ENCODE measurements at regions not wholly inside any gene's neighbourhood (a gene's known extent, or its start where the extent isn't known, plus 50 kb on each side); places are given as distances from the start of the nearest gene placed in this dataset.
A peak's percentile ranks its signal among the peaks of the same experiment; 100 is the strongest.

- DNase-seq, result peak; percentile 75
Measured at GRCh38 chr14:101004954-101005353, 101.4 kb upstream of the RTL1 start.

- no peak for DNase-seq
Measured at GRCh38 chr14:101005447-101005846, 101.9 kb upstream of the RTL1 start.

GRCh38 chr14:101006008-101006407 is 102.5 kb upstream of the RTL1 start:
- no peak for DNase-seq

- DNase-seq, result no peak
Measured at GRCh38 chr14:101007004-101007614, 103.6 kb upstream of the RTL1 start.

- no peak for DNase-seq
Measured at GRCh38 chr14:101007765-101008164, 104.2 kb upstream of the RTL1 start.

- DNase-seq, result no peak
Measured at GRCh38 chr14:101008196-101008595, 104.7 kb upstream of the RTL1 start.

- DNase-seq, result peak; percentile 34
Measured at GRCh38 chr14:101008631-101009336, 105.3 kb upstream of the RTL1 start.

- no peak for DNase-seq
Measured at GRCh38 chr14:101009531-101009930, 106.0 kb upstream of the RTL1 start.

GRCh38 chr14:101010293-101010692 is 106.8 kb upstream of the RTL1 start:
- DNase-seq, result no peak

GRCh38 chr14:101010835-101011234 is 107.3 kb upstream of the RTL1 start:
- no peak for DNase-seq

- peak; percentile 64 for DNase-seq
Measured at GRCh38 chr14:101017209-101017608, 113.7 kb upstream of the RTL1 start.

- DNase-seq, result no peak
Measured at GRCh38 chr14:101017806-101018560, 114.5 kb upstream of the RTL1 start.

- no peak for DNase-seq
Measured at GRCh38 chr14:101018561-101019290, 115.2 kb upstream of the RTL1 start.

- DNase-seq, result no peak
Measured at GRCh38 chr14:101019541-101019940, 116.0 kb upstream of the RTL1 start.

- DNase-seq, result no peak
Measured at GRCh38 chr14:101019990-101020710, 116.6 kb upstream of the RTL1 start.

GRCh38 chr14:101020834-101021370 is 117.4 kb upstream of the RTL1 start:
- no peak for DNase-seq

- no peak for DNase-seq
Measured at GRCh38 chr14:101022121-101022520, 118.6 kb upstream of the RTL1 start.

GRCh38 chr14:101022916-101023435 is 119.5 kb upstream of the RTL1 start:
- DNase-seq, result no peak

GRCh38 chr14:101024686-101025085 is 121.2 kb upstream of the RTL1 start:
- DNase-seq, result no peak

- no peak for DNase-seq
Measured at GRCh38 chr14:101025131-101025530, 121.6 kb upstream of the RTL1 start.

GRCh38 chr14:101025696-101026095 is 122.2 kb upstream of the RTL1 start:
- no peak for DNase-seq

- DNase-seq, result no peak
Measured at GRCh38 chr14:101026341-101026740, 122.8 kb upstream of the RTL1 start.

All from fibroblast of skin of right quadriceps (primary cell).